ENCODE measurements at regions not wholly inside any gene's neighbourhood (a gene's known extent, or its start where the extent isn't known, plus 50 kb on each side); places are given as distances from the start of the nearest gene placed in this dataset.

DNA sequence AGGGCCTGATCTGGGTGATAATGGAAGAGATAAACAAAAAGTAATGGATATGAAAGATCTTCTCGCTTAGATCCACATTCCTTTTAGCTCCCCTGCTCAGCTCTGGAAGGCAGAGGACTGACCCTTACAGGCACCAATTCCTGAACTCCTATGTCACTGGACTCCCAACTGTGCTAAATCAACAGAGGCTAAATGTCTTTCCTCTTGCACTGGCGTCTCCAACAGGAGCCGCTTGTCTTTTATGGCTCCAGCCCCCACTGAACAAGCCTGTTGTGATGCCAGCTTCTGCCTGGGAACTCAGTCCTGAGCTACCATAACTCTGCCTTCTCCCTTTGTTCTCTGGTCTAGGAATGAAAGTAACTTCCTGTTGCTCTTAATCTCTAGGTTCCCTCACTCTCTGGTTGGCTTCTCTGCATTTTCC, 142.1 kb upstream of the COL11A1 start:
- no peak for TF ChIP-seq EP300 (IDR thresholded peaks at IDR 0.05; ENCODE audit: low read depth)
- TF ChIP-seq, protein P1, sequence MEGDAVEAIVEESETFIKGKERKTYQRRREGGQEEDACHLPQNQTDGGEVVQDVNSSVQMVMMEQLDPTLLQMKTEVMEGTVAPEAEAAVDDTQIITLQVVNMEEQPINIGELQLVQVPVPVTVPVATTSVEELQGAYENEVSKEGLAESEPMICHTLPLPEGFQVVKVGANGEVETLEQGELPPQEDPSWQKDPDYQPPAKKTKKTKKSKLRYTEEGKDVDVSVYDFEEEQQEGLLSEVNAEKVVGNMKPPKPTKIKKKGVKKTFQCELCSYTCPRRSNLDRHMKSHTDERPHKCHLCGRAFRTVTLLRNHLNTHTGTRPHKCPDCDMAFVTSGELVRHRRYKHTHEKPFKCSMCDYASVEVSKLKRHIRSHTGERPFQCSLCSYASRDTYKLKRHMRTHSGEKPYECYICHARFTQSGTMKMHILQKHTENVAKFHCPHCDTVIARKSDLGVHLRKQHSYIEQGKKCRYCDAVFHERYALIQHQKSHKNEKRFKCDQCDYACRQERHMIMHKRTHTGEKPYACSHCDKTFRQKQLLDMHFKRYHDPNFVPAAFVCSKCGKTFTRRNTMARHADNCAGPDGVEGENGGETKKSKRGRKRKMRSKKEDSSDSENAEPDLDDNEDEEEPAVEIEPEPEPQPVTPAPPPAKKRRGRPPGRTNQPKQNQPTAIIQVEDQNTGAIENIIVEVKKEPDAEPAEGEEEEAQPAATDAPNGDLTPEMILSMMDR (IDR thresholded peaks at IDR 0.05), result no peak
- TF ChIP-seq POLR2A (IDR thresholded peaks at IDR 0.05), result no peak
- TF ChIP-seq POLR2AphosphoS5 (IDR thresholded peaks at IDR 0.05), result no peak

Data from transverse colon (tissue), 4 donors.